WTC11 (cell line): ENCODE measurements at regions not wholly inside any gene's neighbourhood (a gene's known extent, or its start where the extent isn't known, plus 50 kb on each side); places are given as distances from the start of the nearest gene placed in this dataset.

ENCODE experiments used
- ATAC-seq: fragments of 200-7000 bp; cut with Tn5 transposase; 2 replicates; pipeline ENCODE4 v1.10.0; 2021; ENCODE audit warnings: mild to moderate bottlenecking, moderate library complexity
- CTCF ChIA-PET: fragments of 300-600 bp; sonication (Branson Sonifier 250); formaldehyde crosslinking; loops from one replicate; lab custom pipeline; 2021; ENCODE audit warnings: antibody characterized with exemption; lab: Charles Lee
- POLR2A ChIA-PET: fragments of 350-600 bp; sonication (Branson Sonifier 250); formaldehyde crosslinking; loops from one replicate; lab custom pipeline; 2021; ENCODE audit warnings: antibody characterized with exemption; lab: Charles Lee
- DNase-seq: peaks from one replicate; pipeline ENCODE4 v3.0.0; 2021; ENCODE audit warnings: low spot score
- H3K27ac Mint-ChIP-seq: 2 replicates; pipeline ENCODE4 v1.8.0; 2021; ENCODE audit warnings: mixed read lengths
- H3K27me3 Mint-ChIP-seq: 2 replicates; pipeline ENCODE4 v1.8.0; 2021; ENCODE audit warnings: low read depth, mild to moderate bottlenecking, moderate library complexity, mixed read lengths
- H3K36me3 Mint-ChIP-seq: 2 replicates; pipeline ENCODE4 v1.8.0; 2021; ENCODE audit warnings: mixed read lengths
- H3K4me1 Mint-ChIP-seq: 2 replicates; pipeline ENCODE4 v1.8.0; 2022; ENCODE audit warnings: mixed read lengths
- H3K4me3 Mint-ChIP-seq: 2 replicates; pipeline ENCODE4 v1.8.0; 2021; ENCODE audit warnings: mild to moderate bottlenecking, moderate library complexity, mixed read lengths
- H3K9me3 Mint-ChIP-seq: 2 replicates; pipeline ENCODE4 v1.8.0; 2021; ENCODE audit warnings: mixed read lengths
- AFF4 ChIP-seq: sonication (generic); formaldehyde crosslinking; IDR thresholded peaks from 2 replicates; pipeline ENCODE4 v1.8.1; 2023; ENCODE audit warnings: mild to moderate bottlenecking, missing genetic modification reagents, borderline replicate concordance
- CREB1 ChIP-seq: sonication (generic); formaldehyde crosslinking; IDR thresholded peaks from 2 replicates; pipeline ENCODE4 v1.8.0; 2023; ENCODE audit warnings: mild to moderate bottlenecking, missing genetic modification reagents
- CREM ChIP-seq: sonication (generic); formaldehyde crosslinking; IDR thresholded peaks from 2 replicates; pipeline ENCODE4 v1.8.1; 2022; ENCODE audit warnings: mild to moderate bottlenecking, missing genetic modification reagents, moderate library complexity
- ESRRA ChIP-seq: sonication (generic); formaldehyde crosslinking; IDR thresholded peaks from 2 replicates; pipeline ENCODE4 v1.8.1; 2022; ENCODE audit warnings: mild to moderate bottlenecking, missing genetic modification reagents, borderline replicate concordance
- ETV6 ChIP-seq: sonication (generic); formaldehyde crosslinking; IDR thresholded peaks from 2 replicates; pipeline ENCODE4 v1.8.1; 2022; ENCODE audit warnings: mild to moderate bottlenecking, missing genetic modification reagents
- FOXK1 ChIP-seq: sonication (generic); formaldehyde crosslinking; IDR thresholded peaks from 2 replicates; pipeline ENCODE4 v1.8.0; 2022; ENCODE audit warnings: mild to moderate bottlenecking, moderate library complexity, missing genetic modification reagents
- GABPB1 ChIP-seq: sonication (generic); formaldehyde crosslinking; IDR thresholded peaks from 2 replicates; pipeline ENCODE4 v1.8.1; 2023; ENCODE audit warnings: mild to moderate bottlenecking, missing genetic modification reagents
- JAZF1 ChIP-seq: fragments of 250-450 bp; sonication (Bioruptor Pico); IDR thresholded peaks from 2 replicates; pipeline ENCODE4 v1.9.0; 2021; ENCODE audit warnings: moderate library complexity, mild to moderate bottlenecking, inconsistent platforms
- MLX ChIP-seq: sonication (generic); formaldehyde crosslinking; IDR thresholded peaks from 2 replicates; pipeline ENCODE4 v1.8.1; 2023; ENCODE audit warnings: mild to moderate bottlenecking, missing genetic modification reagents, moderate library complexity
- NR2C2 ChIP-seq: sonication (generic); formaldehyde crosslinking; IDR thresholded peaks from 2 replicates; pipeline ENCODE4 v1.8.0; 2022; ENCODE audit warnings: mild to moderate bottlenecking, missing genetic modification reagents
- NR3C1 ChIP-seq: sonication (generic); formaldehyde crosslinking; conservative IDR thresholded peaks from 2 replicates; pipeline ENCODE4 v1.8.1; 2023; ENCODE audit warnings: low read depth, mild to moderate bottlenecking, missing genetic modification reagents
- OVOL2 ChIP-seq: fragments of 250-450 bp; sonication (Bioruptor Pico); IDR thresholded peaks from 2 replicates; pipeline ENCODE4 v1.9.0; 2021; ENCODE audit warnings: mild to moderate bottlenecking, borderline replicate concordance
- TCF7 ChIP-seq: sonication (generic); formaldehyde crosslinking; IDR thresholded peaks from 2 replicates; pipeline ENCODE4 v1.8.0; 2022; ENCODE audit warnings: mild to moderate bottlenecking, low read depth, missing genetic modification reagents, moderate library complexity
- ZNF512 ChIP-seq: sonication (generic); formaldehyde crosslinking; IDR thresholded peaks from 2 replicates; pipeline ENCODE4 v1.8.1; 2022; ENCODE audit warnings: missing genetic modification reagents, borderline replicate concordance
- TF ChIP-seq, protein P1 (sequence below): sonication (generic); formaldehyde crosslinking; IDR thresholded peaks from 2 replicates; pipeline ENCODE4 v1.8.0; 2022; ENCODE audit warnings: missing genetic modification reagents
- TF ChIP-seq, protein P2 (sequence below): sonication (generic); formaldehyde crosslinking; IDR thresholded peaks from 2 replicates; pipeline ENCODE4 v1.8.0; 2022; ENCODE audit warnings: mild to moderate bottlenecking, missing genetic modification reagents
- TF ChIP-seq, protein P3 (sequence below): sonication (generic); formaldehyde crosslinking; IDR thresholded peaks from 2 replicates; pipeline ENCODE4 v1.8.1; 2023; ENCODE audit warnings: mild to moderate bottlenecking, missing genetic modification reagents

DNA sequence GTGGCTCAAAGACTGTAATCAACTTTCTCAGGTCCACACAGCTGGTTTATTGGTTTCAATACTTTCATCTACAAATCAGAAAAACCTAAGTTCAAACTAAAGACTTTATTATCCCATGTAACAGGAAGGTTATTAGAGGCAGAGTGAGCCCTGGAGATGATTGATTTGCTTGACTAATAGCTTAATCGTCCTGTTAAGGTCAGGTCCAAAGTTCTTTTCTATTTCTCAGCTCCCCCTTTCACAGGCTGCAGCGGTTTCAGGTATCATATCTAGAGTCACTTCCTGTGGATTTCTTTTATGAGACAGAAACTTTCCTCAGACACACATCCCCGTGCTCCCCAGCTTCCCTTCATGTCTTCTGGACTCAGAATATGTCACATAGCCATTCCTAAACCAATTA, 166.4 kb downstream of the PRELID2 start (continued):
- TF ChIP-seq, protein P1, sequence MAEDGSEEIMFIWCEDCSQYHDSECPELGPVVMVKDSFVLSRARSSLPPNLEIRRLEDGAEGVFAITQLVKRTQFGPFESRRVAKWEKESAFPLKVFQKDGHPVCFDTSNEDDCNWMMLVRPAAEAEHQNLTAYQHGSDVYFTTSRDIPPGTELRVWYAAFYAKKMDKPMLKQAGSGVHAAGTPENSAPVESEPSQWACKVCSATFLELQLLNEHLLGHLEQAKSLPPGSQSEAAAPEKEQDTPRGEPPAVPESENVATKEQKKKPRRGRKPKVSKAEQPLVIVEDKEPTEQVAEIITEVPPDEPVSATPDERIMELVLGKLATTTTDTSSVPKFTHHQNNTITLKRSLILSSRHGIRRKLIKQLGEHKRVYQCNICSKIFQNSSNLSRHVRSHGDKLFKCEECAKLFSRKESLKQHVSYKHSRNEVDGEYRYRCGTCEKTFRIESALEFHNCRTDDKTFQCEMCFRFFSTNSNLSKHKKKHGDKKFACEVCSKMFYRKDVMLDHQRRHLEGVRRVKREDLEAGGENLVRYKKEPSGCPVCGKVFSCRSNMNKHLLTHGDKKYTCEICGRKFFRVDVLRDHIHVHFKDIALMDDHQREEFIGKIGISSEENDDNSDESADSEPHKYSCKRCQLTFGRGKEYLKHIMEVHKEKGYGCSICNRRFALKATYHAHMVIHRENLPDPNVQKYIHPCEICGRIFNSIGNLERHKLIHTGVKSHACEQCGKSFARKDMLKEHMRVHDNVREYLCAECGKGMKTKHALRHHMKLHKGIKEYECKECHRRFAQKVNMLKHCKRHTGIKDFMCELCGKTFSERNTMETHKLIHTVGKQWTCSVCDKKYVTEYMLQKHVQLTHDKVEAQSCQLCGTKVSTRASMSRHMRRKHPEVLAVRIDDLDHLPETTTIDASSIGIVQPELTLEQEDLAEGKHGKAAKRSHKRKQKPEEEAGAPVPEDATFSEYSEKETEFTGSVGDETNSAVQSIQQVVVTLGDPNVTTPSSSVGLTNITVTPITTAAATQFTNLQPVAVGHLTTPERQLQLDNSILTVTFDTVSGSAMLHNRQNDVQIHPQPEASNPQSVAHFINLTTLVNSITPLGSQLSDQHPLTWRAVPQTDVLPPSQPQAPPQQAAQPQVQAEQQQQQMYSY = no peak
- TF ChIP-seq ESRRA (no peak), MLX (no peak), CREB1 (CRISPR knock-in tag) (no peak), JAZF1 (CRISPR knock-in tag) (no peak), FOXK1 (CRISPR knock-in tag) (no peak), NR2C2 (CRISPR knock-in tag) (no peak), ZNF512 (no peak), CREM (CRISPR knock-in tag) (no peak), ETV6 (CRISPR knock-in tag) (no peak)
- TF ChIP-seq, protein P2, sequence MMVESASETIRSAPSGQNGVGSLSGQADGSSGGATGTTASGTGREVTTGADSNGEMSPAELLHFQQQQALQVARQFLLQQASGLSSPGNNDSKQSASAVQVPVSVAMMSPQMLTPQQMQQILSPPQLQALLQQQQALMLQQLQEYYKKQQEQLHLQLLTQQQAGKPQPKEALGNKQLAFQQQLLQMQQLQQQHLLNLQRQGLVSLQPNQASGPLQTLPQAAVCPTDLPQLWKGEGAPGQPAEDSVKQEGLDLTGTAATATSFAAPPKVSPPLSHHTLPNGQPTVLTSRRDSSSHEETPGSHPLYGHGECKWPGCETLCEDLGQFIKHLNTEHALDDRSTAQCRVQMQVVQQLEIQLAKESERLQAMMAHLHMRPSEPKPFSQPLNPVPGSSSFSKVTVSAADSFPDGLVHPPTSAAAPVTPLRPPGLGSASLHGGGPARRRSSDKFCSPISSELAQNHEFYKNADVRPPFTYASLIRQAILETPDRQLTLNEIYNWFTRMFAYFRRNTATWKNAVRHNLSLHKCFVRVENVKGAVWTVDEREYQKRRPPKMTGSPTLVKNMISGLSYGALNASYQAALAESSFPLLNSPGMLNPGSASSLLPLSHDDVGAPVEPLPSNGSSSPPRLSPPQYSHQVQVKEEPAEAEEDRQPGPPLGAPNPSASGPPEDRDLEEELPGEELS (CRISPR knock-in tag) = no peak
- TF ChIP-seq, all 79 proteins: peak for 0

DNA sequence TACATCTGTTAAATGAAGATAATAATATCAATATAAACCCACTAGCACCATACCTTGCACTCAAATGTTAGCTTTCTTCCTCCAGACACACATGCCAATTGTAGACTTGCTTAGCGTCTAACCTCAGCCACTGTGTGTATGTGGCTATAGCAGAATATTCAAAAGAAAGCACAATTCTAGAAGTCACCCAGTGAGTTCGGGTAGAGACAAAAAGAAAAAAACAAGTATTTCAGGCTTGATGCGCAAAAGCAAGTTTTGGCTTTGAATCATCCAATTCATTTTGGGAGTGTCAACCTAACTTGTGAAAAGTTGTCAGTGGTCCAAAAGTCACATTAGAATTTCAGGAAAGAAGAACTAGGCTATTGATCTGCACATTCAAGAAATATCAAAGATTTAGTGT, 167.4 kb downstream of the PRELID2 start:
- Mint-ChIP-seq H3K27ac (no peak overlapping the region), H3K36me3 (no peaks in the 10 kb centered on the region), H3K4me3 (no peak overlapping the region), H3K9me3 (no peaks in the 10 kb centered on the region), H3K27me3 (no peaks in the 10 kb centered on the region), H3K4me1 (peaks cover 6% of the 10 kb centered on the region; the same call in 1 of the 2 replicates)
- ChIA-PET CTCF (no interaction called here), POLR2A (no interaction called here)
- DNase-seq (no peak), ATAC-seq (no peak)
- no peak for TF ChIP-seq OVOL2
- TF ChIP-seq, protein P3, sequence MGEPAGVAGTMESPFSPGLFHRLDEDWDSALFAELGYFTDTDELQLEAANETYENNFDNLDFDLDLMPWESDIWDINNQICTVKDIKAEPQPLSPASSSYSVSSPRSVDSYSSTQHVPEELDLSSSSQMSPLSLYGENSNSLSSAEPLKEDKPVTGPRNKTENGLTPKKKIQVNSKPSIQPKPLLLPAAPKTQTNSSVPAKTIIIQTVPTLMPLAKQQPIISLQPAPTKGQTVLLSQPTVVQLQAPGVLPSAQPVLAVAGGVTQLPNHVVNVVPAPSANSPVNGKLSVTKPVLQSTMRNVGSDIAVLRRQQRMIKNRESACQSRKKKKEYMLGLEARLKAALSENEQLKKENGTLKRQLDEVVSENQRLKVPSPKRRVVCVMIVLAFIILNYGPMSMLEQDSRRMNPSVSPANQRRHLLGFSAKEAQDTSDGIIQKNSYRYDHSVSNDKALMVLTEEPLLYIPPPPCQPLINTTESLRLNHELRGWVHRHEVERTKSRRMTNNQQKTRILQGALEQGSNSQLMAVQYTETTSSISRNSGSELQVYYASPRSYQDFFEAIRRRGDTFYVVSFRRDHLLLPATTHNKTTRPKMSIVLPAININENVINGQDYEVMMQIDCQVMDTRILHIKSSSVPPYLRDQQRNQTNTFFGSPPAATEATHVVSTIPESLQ (CRISPR knock-in tag) = no peak

- Mint-ChIP-seq H3K27ac (no peak overlapping the region), H3K4me1 (peaks cover 6% of the 10 kb centered on the region; the same call in 1 of the 2 replicates), H3K4me3 (no peak overlapping the region), H3K36me3 (no peaks in the 10 kb centered on the region), H3K27me3 (no peaks in the 10 kb centered on the region), H3K9me3 (no peaks in the 10 kb centered on the region)
- ChIA-PET CTCF (no interaction called here), POLR2A (no interaction called here)
- no peak for ATAC-seq
- DNase-seq = no peak
- TF ChIP-seq, protein P2 (CRISPR knock-in tag) = no peak
- TF ChIP-seq AFF4 (CRISPR knock-in tag) = no peak
- no peak for TF ChIP-seq NR3C1
- no peak for TF ChIP-seq TCF7 (CRISPR knock-in tag)
- TF ChIP-seq GABPB1 (CRISPR knock-in tag) = no peak
Measured at GRCh38 chr5:145666591-145666990, 168.6 kb downstream of the PRELID2 start.
